GM18870 (cell line): ENCODE measurements at regions not wholly inside any gene's neighbourhood (a gene's known extent, or its start where the extent isn't known, plus 50 kb on each side); places are given as distances from the start of the nearest gene placed in this dataset.

Experiments used
- ATAC-seq: cut with Tn5 transposase; IDR thresholded peaks from one replicate; pipeline ENCODE4 v1.9.1; 2021; ENCODE audit warnings: moderate library complexity; ENCODE audit not compliant: unreplicated experiment

DNA sequence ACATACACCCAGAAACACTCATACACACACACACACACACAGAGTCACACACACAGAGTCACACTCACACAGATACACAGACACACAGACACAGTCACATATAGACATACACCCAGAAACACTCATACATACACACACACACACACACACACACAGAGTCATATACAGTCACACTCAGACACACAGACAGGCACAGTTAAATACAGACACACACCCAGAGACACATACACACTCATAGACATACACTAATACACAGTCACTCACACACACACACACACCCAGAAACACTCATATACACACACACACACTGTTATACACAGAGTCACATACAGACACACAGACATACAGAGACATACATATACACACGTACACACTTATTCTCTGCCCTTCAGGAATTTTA is 250.9 kb downstream of the QKI start:
- no peak for ATAC-seq

DNA sequence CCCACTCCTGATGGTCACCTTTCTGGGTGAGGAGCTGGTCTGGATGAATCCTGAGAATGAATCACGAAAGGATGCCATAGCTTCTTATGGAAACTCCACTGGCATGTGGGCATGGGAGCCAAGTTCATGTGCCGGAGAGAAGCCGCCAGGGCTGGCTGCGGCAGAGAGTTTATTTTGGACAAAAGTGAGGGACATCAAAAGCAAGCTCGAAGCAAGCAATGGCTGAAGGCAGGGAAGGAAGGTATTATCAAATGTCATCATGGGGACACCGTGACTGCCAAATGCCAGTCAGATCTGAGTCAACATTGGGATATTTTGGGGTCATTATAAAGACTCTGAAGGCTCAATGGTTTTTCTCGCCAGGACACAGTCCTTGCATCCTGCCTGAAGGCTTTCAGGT is 249.1 kb downstream of the QKI start:
- ATAC-seq, result no peak

DNA sequence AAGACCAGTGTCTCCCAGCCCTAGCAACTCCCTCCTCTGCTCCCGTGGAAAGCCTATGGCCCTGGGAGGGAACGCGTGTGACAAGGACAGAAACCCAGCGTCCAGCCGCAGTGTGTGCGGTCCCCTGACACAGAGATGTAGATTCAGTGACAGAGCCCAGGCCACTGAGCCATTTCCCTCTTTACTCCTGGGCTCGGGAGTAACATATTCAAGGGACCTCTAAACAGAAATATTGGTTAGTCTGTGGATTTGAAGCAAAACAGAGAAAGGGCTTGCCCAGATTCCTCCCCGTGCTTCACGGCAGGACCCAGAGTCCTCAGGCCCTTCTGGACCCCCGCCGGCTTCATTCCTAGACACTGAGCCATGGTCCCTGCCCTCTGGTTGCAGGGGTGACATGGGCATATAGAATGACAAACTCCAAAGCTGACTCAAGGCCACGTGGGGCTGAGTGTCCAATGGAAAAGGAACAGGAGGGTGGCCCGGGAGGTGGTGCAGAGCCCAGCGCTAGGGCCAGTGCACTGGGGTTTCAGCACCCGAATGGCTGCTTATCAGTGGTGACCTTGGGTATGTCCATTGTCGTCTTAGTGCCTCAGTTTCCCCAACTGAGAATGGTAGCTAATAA is 248.2 kb downstream of the QKI start:
- ATAC-seq, result no peak

DNA sequence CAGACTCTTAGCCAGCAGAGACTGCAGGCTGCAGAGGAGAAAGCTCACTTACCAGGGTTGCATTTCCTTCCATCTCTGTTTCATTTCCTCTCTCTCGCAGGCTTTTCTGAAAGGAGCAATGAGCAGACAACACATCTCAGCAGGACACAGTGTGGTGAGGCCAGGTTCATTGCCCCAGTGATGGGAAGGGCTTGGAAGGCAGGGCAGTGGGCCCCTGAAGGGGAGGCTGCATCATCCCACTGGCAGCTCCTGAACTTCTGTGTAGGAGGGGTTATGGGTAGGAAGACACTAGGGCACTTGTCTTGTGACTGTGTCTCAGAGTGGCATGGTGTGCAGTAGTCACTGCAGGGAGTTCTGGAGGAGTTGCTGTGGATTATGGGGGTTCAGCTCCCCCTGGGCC is 246.8 kb downstream of the QKI start:
- ATAC-seq, result peak; percentile 96

DNA sequence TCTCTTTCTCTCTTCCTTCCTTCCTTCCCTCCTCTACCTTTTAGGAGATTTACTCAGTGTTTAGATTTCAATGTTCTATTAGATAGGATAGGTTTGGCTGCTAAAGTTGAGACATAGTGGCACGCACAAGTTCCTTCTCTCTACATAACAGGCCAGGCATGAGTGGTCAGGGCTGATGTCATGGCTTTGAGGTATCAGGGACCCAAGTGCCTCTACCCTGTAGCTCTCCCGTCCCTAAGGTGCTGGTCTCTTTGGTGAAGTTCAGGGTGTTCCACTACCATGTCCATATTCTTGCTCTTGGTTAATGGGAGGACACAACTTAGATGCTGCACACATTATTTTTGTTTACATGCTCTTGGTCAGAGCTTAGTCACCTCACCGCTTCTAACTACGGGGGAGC is 245.3 kb downstream of the QKI start:
- ATAC-seq, result no peak

DNA sequence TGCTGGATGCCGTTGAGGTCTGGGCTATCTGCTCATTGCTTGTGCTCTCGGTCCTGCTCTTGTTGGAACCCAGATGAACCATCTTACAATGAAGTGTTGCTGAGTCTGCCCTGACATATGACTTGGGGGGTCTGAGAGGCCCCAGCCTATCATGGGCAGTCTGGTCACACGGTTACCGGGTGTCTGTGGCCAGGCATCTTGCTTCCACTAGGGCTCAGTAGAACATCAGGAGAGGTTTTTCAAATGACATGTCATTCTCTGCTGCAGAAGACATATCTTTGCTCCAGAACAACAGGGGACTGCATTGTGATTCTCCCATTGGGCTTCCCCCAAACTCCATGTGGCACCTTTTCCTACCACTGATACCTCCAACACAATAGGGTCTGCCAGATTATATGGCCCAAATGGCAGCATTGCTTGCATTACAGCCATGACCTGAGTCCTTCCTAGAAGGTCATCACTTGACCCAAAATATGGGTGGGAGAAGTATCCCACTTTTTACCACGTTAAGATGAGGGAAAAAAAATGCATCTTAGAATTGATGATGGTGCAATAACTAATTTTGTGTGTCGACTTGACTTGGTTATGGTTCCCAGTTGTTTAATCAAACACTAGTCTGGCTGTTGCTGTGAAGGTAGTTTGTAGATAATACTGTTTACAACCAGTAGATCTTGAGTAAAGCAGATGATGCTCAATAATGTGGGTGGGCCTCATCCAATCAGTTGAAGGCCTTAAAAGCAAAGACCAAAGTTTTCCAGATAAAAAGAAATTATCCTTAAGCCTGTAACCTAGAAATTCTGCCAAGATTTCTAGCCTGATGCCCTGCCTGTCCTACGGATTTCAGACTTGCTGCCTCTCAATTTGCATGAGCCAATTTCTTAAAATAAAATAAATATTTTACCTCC is 241.0 kb downstream of the QKI start:
- ATAC-seq, result peak; percentile 62

DNA sequence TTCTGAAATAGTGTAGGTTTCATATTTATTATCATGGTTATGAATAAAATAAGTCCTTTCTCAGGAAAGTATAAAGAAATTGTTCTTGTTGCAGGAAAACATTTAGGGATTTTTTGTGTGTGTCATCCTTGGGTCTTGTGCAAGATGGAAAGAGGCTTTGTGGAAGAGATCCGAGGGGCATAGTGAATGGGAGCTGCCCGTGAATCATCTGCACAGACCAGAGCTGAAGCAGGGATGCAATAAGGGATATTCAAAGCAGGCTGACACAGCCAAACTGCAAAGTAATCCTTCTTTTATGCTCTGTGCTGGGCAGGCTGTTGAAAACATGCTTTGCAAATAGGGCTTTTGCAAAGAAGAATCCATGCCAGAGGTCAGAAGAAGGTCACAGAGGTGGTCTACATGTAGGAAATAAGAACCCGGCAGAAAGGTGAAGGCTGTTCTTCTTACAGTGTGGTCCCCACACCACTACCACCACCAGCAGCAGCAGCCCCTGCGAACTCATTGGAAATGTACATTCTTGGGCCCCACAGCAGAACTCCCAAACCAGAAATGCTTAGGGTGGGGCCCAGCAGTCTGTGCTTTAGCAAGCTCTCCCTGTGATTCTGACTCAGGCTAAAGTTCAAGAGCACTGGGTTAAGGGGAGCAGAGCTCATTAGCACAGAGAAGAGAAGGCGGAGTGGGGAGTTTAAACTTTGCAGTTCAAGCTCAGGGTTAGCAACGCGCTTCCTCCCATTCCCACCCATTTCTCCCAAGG is 237.6 kb downstream of the QKI start:
- no peak for ATAC-seq

DNA sequence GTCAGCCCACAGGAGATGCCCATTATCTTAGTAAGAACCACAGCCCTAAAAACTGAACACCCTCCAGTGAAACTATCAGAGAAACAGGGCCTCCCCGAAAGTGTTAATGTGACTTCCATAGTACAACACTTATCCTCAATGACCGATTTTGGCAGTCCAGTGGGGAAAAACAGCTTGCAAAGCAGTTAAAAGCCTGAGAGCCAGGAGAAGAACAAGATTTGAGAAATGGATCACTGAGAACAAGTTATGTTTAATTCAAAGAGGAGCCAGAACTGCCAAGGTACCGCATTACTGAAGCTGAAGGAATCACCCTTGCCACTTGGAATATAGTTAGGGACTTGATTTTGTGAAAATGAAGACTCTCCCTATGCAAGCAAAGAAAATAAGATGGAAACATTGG is 236.9 kb downstream of the QKI start:
- ATAC-seq, result no peak

DNA sequence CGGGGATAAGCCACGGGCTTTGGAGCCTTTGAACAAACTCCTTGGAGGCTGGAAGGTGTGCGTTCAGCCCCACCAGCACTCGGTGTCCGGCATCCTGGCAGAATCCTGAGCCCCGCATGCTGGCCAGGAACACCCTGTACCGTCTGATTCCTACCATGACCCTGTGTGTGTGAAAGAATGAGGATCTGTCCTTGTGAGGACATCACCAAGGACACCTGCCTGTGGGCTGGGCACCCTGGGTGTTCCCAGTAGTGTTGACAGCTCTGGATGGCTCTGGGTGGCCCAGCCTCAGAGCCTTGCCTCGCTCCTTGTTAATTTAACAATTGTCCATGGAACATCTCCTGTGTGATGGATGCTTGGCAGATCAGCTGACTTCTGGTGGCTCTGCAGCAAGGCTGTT is 234.3 kb downstream of the QKI start:
- ATAC-seq, result no peak

DNA sequence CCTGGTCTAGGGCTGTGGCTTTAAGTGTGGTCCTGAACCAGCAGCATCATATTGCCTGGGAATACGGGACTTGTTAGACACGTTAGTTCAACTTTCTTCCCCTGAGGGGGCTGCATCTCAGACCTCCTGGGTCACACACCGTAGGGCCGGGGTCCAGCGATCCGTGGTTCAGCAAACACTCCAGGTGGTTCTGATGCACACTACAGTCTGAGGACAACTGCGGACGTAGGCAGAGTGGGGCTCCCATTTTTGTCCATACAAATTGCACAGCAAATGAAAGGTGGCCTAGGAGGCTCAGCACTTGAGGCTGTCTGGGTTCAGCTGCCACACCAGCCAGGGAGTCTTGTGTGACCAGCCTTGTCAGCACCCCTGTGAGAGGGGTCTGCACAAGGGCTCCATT is 233.1 kb downstream of the QKI start:
- no peak for ATAC-seq

DNA sequence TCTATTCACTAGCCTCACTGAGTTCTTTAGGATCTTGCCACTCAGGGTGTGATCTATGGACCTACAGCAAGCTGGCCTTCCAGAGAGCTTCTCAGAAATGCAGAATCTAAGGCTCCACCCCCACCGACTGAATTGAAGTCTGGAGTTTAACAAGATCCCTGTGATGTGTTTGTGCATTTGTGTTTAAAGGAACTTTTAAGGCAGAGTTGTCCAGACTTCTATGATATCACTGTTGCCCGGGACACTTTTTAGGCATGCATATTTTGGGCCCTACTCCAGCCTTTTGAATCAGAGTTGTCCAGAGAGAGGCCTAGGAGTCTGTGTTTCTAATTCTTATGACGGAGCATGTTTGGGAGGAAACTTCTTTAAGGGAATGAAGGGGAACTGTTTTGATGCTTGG is 232.3 kb downstream of the QKI start:
- ATAC-seq, result no peak

DNA sequence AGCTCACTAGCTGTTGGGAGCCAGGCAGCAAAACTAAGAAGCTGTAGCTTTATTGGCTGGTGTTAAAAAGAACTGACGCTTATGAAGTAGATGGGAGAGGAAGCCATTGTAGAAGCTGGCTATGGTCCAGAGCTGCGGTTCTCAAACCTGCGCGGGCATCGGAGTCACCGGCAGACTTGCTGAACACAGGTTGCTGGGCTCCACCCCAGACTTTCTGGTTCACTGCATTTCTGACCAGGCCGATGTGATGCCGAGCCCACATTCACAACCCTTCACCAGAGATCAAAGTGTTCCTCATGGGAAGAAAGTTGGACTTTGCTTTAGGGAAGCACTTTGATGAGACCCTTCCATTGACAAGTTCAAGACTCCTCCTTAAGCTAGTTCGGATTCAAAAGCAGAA is 231.6 kb downstream of the QKI start:
- ATAC-seq, result no peak

DNA sequence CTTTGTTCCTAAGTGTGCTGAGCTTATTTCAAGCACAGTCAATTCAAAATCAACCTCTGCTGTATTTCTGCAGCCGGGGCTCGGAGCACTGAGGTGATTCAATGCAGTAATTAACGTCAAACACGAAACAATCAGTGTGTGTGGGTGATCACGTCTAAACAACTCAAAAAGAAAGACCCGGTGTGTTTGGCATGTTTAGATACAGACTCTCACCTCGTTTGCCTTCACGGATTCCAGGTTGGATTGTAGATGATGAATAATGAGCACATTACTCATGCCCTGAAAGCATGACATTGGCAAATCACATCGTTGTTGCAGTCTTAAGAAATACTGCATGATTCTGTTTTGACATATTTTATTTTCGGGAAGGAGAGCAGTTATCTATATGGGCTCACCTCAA is 231.0 kb downstream of the QKI start:
- no peak for ATAC-seq

DNA sequence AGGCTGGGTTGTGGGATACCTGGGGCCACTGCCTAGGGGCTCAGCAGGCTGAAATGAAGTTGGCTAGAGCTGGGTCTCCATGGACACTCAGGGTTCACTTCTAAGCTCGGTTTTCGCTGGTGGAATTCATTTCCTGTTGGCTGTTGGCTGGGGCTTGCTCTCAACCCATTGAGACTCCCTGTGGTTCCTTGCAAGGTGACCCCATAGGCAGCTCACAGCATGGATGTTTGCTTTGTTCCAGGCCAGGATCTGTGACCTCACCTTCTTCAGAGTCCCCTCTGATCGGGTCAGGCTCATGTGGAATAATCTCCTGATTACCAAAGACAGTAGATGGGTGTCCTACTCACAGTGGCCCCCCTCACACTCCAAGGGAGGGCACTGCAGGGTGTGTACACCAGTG is 229.3 kb downstream of the QKI start:
- no peak for ATAC-seq

DNA sequence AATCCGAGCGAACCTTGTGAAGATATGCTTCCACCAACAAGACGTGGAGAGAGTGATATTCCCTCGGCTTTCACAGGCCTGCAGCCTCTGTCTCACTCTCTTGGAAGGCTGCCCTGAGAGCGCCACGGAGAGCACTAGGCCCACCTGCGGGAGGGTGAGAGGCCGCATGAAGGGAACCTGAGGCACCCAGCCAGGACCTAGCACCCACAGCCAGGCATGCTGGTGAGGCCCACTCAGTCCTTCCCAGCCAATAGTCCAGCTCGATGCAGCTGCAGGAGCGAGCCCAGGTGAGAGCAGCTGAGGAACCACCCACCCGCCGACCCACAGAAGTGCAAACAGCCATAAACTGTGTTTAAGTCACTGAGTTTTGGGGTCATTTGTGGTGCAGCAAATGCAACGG is 227.2 kb downstream of the QKI start:
- no peak for ATAC-seq

DNA sequence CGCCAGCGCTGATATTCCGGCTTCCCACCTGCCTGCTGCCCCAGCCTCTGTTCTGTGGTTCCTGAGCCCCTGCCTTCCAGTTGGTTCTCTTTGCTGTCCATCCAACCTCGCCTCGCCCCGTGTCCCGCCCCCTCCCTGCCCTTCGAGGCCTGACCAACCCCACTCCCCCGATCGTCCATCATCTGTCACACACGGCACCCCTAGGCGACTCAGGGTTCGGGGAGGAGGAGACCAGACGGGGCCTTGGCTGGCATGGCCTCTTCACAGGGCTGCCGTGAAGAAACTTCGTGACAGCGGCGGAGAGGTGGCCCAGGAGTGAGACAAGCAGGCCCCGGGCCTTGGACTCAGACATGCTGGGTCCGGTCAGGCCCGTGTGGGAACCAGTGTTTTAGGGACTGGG is 226.1 kb downstream of the QKI start:
- no peak for ATAC-seq

DNA sequence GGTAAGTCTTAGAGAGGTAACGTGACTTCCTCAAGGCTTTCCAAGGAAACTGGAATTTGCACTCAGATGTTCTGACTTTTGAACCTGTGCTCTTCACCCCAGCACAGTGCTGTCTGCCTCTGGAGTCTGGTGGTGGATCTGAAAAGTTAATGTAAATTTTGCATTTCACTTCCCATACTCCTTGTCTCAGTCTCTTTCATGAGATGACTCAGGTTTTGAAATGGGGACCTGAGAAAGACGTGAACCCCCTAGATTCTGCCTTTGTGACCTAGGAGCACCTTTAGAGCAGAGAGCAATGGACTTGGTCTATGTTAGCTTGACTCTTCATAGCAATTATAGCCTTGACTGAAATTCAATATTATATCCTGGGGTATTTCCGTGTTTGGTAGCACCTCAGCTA is 223.0 kb downstream of the QKI start:
- ATAC-seq, result peak; percentile 89

DNA sequence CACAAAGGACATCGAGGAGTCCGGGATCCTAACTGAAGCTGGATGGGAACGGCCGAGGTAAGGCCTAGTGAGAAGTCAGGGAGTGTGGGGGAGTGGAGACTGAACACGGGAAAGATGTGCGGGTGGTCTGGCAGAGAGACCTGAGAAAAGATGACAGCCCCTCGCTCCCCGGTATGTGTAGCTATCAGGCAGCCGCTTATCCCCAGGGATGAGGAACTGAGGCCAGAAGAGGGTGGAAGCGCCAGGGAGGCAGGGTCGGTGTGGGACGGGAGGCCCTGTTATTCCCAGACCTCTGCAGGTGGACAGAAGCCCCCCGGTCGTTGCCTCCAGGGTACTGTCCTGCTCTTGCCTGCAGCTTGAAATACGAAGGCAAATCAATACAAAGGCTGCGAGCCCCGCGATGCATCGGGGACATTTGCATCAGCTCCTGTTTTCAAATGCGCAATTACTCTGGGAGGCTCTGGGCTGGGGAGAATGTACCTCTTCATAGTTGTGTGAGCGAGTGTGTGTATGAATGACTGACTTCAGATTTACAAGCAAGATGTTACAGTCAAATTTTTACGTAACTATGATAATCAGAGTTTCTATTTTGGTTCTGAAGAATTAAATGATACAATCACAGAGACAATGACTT is 221.3 kb downstream of the QKI start:
- ATAC-seq, result no peak

DNA sequence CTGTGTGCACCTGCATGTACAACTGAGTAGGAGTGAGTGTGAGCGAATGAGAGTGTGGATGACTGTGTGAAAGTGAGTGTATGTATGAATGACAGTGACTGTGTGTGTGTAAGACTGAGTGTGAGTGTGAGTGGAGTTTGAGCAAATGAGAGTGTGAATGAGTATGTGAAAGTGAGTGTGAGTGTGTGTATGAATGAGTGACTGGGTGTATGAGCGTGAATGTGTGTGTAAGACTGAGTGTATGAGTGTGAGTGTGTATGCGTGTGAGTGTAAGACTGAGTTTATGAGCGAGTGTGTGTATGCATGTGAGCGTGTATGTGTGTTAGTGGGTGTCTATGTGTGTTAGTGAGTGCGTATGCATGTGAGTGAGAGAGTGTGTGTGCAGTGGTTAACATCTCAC is 220.8 kb downstream of the QKI start:
- ATAC-seq, result no peak

DNA sequence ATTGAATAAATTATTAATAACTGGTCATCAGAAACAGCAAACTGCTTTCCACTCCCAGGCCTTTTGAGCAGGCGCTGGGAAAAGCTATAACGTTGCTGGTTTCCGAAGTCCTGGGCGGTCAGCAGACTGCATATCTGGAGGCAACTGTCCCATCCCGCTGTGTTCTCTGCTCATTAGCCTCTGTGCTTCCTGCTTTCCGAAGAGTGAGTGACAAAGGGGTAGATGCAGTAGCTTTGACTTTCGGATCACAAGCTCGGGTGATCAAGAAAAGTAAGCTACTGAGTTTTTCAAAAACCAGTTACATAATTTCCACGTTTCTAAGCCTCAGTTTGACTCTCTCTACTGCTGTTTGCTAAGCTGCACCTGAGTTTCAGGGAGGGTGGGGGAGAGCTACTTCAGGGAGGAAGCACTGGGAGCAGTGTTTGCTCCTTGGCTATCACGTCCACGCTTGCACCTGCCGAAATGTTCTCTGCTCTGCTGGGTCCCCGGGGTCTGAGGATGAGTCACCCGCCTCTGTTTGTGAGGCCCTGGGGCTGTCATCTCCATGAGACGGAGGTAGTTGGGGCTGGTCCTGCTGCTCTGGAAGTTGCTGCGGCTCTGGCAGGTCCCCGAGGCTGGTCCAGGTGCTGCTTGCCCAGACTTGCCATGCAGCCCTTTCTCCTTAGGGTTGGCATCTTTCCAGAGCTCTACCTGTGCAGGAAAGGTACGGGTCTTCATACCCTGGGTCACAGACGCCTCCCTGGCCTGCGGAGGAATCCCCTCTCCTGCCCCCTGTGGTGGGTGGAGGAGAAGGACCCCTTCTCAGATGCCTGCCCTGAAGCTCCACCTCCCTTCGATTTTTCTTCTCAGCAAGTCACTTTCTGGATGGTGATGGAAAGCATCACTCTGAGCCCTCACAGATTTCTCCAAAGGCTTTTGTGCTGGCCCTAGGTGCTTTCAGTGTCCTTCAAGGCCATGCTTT is 220.0 kb downstream of the QKI start:
- ATAC-seq, result no peak
